Activated CD4-positive, alpha-beta T cell treated with anti-CD3 and anti-CD28 coated beads, Interleukin-2, Interleukin-4, amounts not matched to agents 100 ng/mL and 50 ng/mL, durations not matched to agents 16 hours and 8 hours (primary cell): ENCODE measurements at regions not wholly inside any gene's neighbourhood (a gene's known extent, or its start where the extent isn't known, plus 50 kb on each side); places are given as distances from the start of the nearest gene placed in this dataset.

Source experiments
- DNase-seq: peaks from one replicate; pipeline ENCODE4 v3.0.0-alpha.2; 2020; ENCODE audit warnings: low spot score

GRCh38 chrX:69083801-69084200 is 81.5 kb downstream of the PJA1 start:
- DNase-seq: no peak

GRCh38 chrX:69083361-69083760 is 81.9 kb downstream of the PJA1 start:
- DNase-seq: no peak

- DNase-seq: no peak
Observed at GRCh38 chrX:69082753-69083150, 82.5 kb downstream of the PJA1 start.

GRCh38 chrX:69082055-69082752 is 83.0 kb downstream of the PJA1 start:
- DNase-seq: no peak

- no peak for DNase-seq
Observed at GRCh38 chrX:69080855-69081465, 84.3 kb downstream of the PJA1 start.

- DNase-seq: no peak
Observed at GRCh38 chrX:69079268-69079667, 86.0 kb downstream of the PJA1 start.

- DNase-seq: no peak
Observed at GRCh38 chrX:69077895-69078455, 87.3 kb downstream of the PJA1 start.

GRCh38 chrX:69076088-69076487 is 89.2 kb downstream of the PJA1 start:
- DNase-seq: no peak

GRCh38 chrX:69074726-69075125 is 90.5 kb downstream of the PJA1 start:
- DNase-seq: no peak

GRCh38 chrX:69073721-69074120 is 91.5 kb downstream of the PJA1 start:
- no peak for DNase-seq

- no peak for DNase-seq
Observed at GRCh38 chrX:69073241-69073640, 92.0 kb downstream of the PJA1 start.

GRCh38 chrX:69072486-69073006 is 92.7 kb downstream of the PJA1 start:
- DNase-seq: no peak

GRCh38 chrX:69070949-69071650 is 94.2 kb downstream of the PJA1 start:
- no peak for DNase-seq

- no peak for DNase-seq
Observed at GRCh38 chrX:69069876-69070275, 95.4 kb downstream of the PJA1 start.

GRCh38 chrX:69069086-69069445 is 96.2 kb downstream of the PJA1 start:
- DNase-seq: no peak

- no peak for DNase-seq
Observed at GRCh38 chrX:69068301-69069085, 96.8 kb downstream of the PJA1 start.

- DNase-seq: no peak
Observed at GRCh38 chrX:69067841-69068240, 97.4 kb downstream of the PJA1 start.

GRCh38 chrX:69066966-69067525 is 98.2 kb downstream of the PJA1 start:
- DNase-seq: no peak

GRCh38 chrX:69066021-69066757 is 99.1 kb downstream of the PJA1 start:
- DNase-seq: no peak

- no peak for DNase-seq
Observed at GRCh38 chrX:69065451-69065850, 99.8 kb downstream of the PJA1 start.

- no peak for DNase-seq
Observed at GRCh38 chrX:69063486-69063885, 101.8 kb downstream of the PJA1 start.
